NCI-H2227 (cell line): ENCODE measurements at regions not wholly inside any gene's neighbourhood (a gene's known extent, or its start where the extent isn't known, plus 50 kb on each side); places are given as distances from the start of the nearest gene placed in this dataset.
"Not testable (repeated sequence)": the region's sequence is repeated elsewhere in the genome, so short reads cannot be mapped to it uniquely, and the experiment has no call there.

Source experiments
- DNase-seq: peaks from one replicate; lab custom pipeline; 2025; ENCODE audit not compliant: unreplicated experiment; lab: John Stamatoyannopoulos, UW

GRCh38 chr7:113402482-113402881 lies 284.1 kb upstream of the SMIM30 start:
- DNase-seq: no peak

- DNase-seq: no peak
Observed at GRCh38 chr7:113402005-113402404, 283.7 kb upstream of the SMIM30 start.

GRCh38 chr7:113394856-113395255 lies 276.5 kb upstream of the SMIM30 start:
- no peak for DNase-seq

- DNase-seq: no peak
Observed at GRCh38 chr7:113392841-113393540, 274.6 kb upstream of the SMIM30 start.

GRCh38 chr7:113392421-113392820 lies 274.1 kb upstream of the SMIM30 start:
- no peak for DNase-seq

- DNase-seq: no peak
Observed at GRCh38 chr7:113389112-113389646, 270.8 kb upstream of the SMIM30 start.

GRCh38 chr7:113383638-113384037 lies 265.3 kb upstream of the SMIM30 start:
- DNase-seq: no peak

GRCh38 chr7:113379746-113380145 lies 261.4 kb upstream of the SMIM30 start:
- no peak for DNase-seq

GRCh38 chr7:113374955-113375354 lies 256.6 kb upstream of the SMIM30 start:
- DNase-seq: no peak

GRCh38 chr7:113373863-113374262 lies 255.5 kb upstream of the SMIM30 start:
- DNase-seq: no peak

GRCh38 chr7:113371416-113372043 lies 253.2 kb upstream of the SMIM30 start:
- DNase-seq: no peak

GRCh38 chr7:113370910-113371309 lies 252.6 kb upstream of the SMIM30 start:
- no peak for DNase-seq

GRCh38 chr7:113368256-113368655 lies 249.9 kb upstream of the SMIM30 start:
- DNase-seq: no peak

GRCh38 chr7:113367041-113367586 lies 248.8 kb upstream of the SMIM30 start:
- DNase-seq: no peak

- DNase-seq: no peak
Observed at GRCh38 chr7:113366122-113366521, 247.8 kb upstream of the SMIM30 start.

- no peak for DNase-seq
Observed at GRCh38 chr7:113349339-113349738, 231.0 kb upstream of the SMIM30 start.

- no peak for DNase-seq
Observed at GRCh38 chr7:113339661-113340060, 221.3 kb upstream of the SMIM30 start.

- no peak for DNase-seq
Observed at GRCh38 chr7:113338071-113338696, 219.8 kb upstream of the SMIM30 start.

GRCh38 chr7:113336838-113337237 lies 218.5 kb upstream of the SMIM30 start:
- DNase-seq: not testable (repeated sequence)

- no peak for DNase-seq
Observed at GRCh38 chr7:113331155-113331898, 213.0 kb upstream of the SMIM30 start.

GRCh38 chr7:113321201-113321600 lies 202.8 kb upstream of the SMIM30 start:
- no peak for DNase-seq
